ENCODE measurements at regions not wholly inside any gene's neighbourhood (a gene's known extent, or its start where the extent isn't known, plus 50 kb on each side); places are given as distances from the start of the nearest gene placed in this dataset.

- H4K20me1 ChIP-seq (replicated peaks; ENCODE audit: control insufficient read depth, extremely low read depth, insufficient read depth, low read length), result no peaks in the 10 kb centered on the region
- intact Hi-C loops (cut with micrococcal nuclease), result no loop called here
- no peaks in the 10 kb centered on the region for H3K27me3 ChIP-seq (ENCODE audit: control insufficient read depth in 2 of 2, insufficient read depth in 2 of 2, low read length in 2 of 2)
- no peaks in the 10 kb centered on the region for H3K4me1 ChIP-seq (ENCODE audit: control insufficient read depth, extremely low read depth, insufficient read depth, low read length)
- no peaks in the 10 kb centered on the region for H3K36me3 ChIP-seq (ENCODE audit: control insufficient read depth in 2 of 2, extremely low read depth in 1 of 2, insufficient read depth in 2 of 2, low read length in 2 of 2)
- no peaks in the 10 kb centered on the region for H3K9me1 ChIP-seq (replicated peaks; ENCODE audit: control insufficient read depth, extremely low read depth, insufficient read depth, low read length)
- H3K4me2 ChIP-seq (ENCODE audit: insufficient read depth, low read length), result no peak overlapping the region
- dilution Hi-C loops (cut with MboI; ENCODE audit: extremely low pct_ligation_motif_present, low sequenced_read_pairs), result no loop called here
- TF ChIP-seq, protein P1, sequence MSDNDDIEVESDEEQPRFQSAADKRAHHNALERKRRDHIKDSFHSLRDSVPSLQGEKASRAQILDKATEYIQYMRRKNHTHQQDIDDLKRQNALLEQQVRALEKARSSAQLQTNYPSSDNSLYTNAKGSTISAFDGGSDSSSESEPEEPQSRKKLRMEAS (IDR thresholded peaks at IDR 0.05; ENCODE audit: insufficient read depth, insufficient read length), result no peak
- TF ChIP-seq JUN (IDR thresholded peaks at IDR 0.05; ENCODE audit: borderline replicate concordance, insufficient read depth, insufficient read length, low read depth) (no peak), GATA2 (IDR thresholded peaks at IDR 0.05; ENCODE audit: insufficient read depth, insufficient read length, low read depth, low read length) (no peak), FOS (IDR thresholded peaks at IDR 0.05; ENCODE audit: borderline replicate concordance, insufficient read depth, low read length) (no peak), POLR2A (IDR thresholded peaks at IDR 0.05; ENCODE audit: low read depth, low read length) (no peak), CTCF (IDR thresholded peaks at IDR 0.05; ENCODE audit: extremely low read depth in 1 of 2, insufficient read depth in 1 of 2, low read depth in 1 of 2, low read length in 2 of 2) (no peak), POLR2AphosphoS5 (IDR thresholded peaks at IDR 0.05; ENCODE audit: insufficient read depth, low read depth, low read length) (no peak)
- no peak overlapping the region for H2AFZ ChIP-seq (ENCODE audit: low read depth, low read length)
- ChIA-PET CTCF (no interaction called here), POLR2A (no interaction called here)
- H3K4me3 ChIP-seq (replicated peaks in 1 of 3; ENCODE audit: insufficient read depth in 1 of 3, low read depth in 1 of 3, low read length in 3 of 3), result no peak overlapping the region
- H3K9ac ChIP-seq (replicated peaks; ENCODE audit: extremely low read depth, insufficient read depth, low read length), result no peak overlapping the region
- no peak overlapping the region for H3K27ac ChIP-seq (ENCODE audit: insufficient read depth, low read depth, low read length)
- H3K79me2 ChIP-seq (ENCODE audit: control insufficient read depth, insufficient read depth, low read length), result no peaks in the 10 kb centered on the region
- peaks cover 5% of the 10 kb centered on the region for H3K9me3 ChIP-seq (replicated peaks; ENCODE audit: control insufficient read depth, insufficient read depth, low read length)
- DNase-seq (ENCODE audit: low read depth, low spot score) (no peak), FAIRE-seq (no peak)
- BruUV-seq (replicated peaks), result no TSS peak
Observed at GRCh38 chr2:419687-420317, 131.9 kb upstream of the ALKAL2 start.

Measured in endothelial cell of umbilical vein (primary cell).